Inflammatory macrophage (primary cell): ENCODE measurements at regions not wholly inside any gene's neighbourhood (a gene's known extent, or its start where the extent isn't known, plus 50 kb on each side); places are given as distances from the start of the nearest gene placed in this dataset.
"Not testable (repeated sequence)": the region's sequence is repeated elsewhere in the genome, so short reads cannot be mapped to it uniquely, and the experiment has no call there.

Experiments
- DNase-seq, 2 donors: peaks; one replicate each; pipeline ENCODE4 v3.0.0-alpha.2; 2020 to 2022

DNA sequence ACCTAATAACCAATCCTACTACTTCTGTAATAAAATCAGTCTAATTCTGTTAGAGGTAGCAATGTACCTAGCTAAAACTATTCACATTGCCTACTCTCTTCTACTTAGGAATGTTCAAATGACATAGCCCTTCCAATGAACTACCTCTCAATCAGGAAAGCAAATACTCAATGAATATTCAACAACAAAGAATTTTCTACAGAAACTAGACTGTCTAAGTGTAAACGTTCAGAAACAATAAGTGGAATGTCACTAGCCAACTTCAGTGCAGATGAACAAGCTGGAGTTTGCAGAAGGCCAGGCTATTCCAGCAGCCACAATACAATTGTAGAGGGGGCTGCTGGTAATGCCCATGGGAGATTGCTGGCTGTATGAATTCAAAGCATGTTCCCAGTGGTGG lies 743.2 kb upstream of the CDH10 start:
- no peak for DNase-seq

DNA sequence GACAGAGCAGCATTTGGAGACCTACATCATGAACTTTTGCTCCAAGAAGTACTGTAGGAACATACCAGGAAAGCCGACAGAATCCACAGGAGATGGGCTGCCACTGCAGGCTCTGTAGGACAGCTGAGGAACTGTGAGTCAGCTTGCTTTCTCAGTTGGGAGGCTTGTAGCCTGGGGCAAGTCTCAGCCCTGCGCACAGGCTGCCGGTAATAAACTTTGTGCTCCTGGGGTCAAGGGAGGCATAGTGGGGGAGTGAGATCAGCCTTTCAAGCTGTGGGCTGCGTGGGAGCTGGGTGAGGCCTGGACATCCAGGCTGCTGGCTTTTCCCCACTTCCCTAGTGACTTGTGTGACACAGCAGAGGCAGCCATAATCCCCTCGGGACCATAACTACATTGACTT lies 718.0 kb upstream of the CDH10 start:
- DNase-seq = no peak

DNA sequence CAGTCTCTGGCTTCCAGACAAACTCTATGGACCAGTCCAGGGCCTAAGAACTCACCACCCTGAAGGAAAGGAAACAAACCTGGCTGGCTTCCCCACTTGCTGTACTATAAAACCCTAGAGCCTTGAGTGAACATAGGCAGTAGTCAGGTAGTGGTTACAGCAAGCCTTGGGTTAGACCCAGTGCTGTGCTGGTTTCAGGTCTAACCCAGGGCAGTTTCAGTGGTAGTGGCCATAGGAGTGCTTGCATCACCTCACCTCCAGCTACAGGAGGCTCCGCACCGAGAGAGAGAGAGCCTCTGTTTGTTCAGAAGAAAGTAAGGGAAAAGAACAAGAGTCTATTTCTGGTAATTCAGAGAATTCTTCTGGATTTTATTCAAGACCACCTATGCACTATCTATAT lies 714.1 kb upstream of the CDH10 start:
- DNase-seq = no peak

DNA sequence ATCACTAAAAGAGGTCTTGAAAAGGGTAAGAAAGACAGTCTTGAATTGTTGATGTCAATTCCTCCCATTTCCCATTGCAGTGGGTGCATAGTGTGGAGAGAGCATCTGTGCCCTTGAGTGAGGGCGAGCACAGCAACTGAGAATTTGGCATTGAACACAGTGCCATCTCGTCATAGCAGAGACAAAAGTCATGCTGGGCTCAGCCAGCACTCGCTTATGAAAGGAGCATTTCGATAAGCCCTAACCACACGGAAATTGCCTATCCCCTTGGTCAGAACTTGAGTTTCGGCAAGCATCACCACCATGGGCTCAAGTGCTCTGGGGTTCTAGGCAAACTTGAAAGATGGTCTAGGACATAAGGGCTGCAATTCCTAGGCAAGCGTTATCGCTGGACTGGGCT lies 712.8 kb upstream of the CDH10 start:
- DNase-seq = no peak

DNA sequence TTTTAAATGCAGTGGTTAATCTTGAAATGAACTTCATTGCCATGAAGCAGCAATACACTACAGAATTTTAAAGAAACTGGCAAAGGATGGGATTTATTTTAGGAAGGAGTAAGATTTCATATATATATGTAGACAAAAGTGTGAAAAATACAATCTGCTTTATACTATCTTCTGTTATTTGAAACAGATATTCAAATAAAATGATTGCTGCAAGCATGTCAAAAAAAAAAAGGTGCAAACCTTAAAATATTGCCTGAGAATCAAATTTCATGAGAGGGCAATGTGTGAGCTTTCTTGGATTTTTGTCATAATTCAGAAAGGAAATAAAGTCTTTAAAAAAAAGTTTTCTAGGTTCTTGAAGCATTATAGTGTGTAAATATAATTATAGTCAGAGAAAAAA lies 705.0 kb upstream of the CDH10 start:
- DNase-seq = no peak

DNA sequence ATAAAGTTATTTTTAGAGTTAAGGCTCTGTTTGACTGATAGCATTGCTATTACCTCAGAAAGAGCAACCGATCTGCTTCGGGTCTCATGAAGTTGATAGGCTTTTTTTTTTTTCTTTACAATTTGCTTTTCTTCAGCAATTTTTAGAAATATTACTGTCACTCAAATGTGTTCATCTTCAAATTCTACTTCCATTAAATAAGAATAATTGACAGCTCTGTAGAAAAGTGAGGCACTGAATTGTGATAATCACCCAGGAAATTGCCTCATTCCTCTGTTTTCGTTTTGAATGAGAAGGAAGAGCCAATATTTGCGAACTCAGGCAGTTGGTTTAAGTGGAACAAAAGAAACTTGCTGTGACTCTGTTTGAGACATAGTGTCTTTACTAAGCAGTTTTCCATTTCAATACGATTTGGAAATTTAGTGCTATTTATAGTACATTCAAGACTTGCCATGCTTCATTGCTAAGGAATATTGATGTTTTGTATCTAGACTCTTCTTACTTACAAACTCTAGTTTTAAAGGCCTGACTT lies 700.5 kb upstream of the CDH10 start:
- DNase-seq = no peak

DNA sequence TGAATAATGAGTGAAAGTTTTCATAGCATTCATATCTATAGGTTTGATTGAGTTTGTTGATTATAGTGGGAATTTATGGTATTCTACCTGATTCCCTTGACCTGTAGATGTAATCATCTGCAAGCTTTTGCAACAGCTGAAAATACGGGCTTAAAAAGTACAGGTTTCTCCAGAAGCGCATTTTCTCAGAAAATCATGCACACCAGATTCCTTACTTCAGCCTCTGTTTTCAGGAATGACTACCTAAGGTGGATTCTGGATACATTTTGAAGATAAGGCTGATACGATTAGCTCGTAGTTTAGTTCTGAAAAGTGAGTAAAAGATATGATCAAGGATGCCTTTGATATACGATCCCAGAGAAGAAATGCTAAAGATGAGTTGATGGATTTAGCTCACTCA lies 694.8 kb upstream of the CDH10 start:
- DNase-seq = no peak

DNA sequence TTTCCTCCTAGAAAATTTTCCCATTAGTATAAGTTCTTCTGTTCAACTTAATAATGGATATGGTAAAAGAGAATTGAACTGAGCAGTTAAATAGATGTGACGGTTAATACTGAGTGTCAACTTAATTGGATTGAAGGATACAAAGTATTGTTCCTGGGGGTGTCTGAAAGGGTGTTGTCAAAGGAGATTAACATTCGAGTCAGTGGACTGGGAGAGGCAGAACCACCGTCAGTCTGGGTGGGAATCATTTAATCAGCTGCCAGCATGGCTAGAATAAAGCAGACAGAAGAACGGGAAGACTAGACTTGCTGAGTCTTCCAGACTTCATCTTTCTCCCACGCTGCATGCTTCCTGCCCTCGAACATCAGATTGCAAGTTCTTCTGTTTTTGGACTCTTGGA lies 689.6 kb upstream of the CDH10 start:
- DNase-seq = no peak

DNA sequence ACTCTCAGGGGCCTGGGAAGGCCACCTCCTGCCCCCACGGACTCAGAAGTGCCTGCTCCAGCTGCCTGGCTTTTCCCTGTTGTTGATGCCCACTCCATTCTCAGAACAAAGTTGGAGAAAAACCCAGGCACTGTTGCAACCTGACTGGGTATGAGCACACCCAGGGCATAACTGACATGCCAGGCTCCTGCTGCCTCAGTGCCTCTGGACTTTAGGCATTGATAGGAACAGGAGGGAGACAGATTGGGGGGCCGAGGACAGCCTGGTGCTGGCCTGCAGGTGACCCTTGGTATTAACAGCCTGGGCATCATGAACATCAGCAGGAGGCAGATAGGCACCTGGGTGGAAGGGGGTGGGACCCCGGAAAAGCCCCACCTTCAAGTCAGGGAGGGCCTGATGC lies 685.9 kb upstream of the CDH10 start:
- DNase-seq = no peak

DNA sequence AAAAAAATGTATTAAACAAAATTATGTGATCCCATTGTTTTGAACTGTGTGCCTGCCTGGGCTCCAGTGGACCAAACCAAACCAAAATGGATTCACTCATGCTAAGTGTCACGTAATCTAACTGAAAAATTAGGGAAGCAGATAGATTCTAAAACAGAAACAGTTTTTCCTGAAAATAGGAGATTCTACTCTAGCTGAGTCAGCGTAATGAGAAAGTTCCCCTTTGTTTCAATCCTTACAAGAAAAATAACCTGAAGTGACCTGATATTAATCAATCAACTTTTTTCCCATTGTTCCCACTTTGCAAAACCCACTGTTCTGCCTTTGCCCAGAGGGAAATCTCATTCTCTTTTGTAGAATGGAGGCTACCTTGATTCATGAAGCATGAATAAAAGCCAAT lies 682.4 kb upstream of the CDH10 start:
- DNase-seq = no peak

DNA sequence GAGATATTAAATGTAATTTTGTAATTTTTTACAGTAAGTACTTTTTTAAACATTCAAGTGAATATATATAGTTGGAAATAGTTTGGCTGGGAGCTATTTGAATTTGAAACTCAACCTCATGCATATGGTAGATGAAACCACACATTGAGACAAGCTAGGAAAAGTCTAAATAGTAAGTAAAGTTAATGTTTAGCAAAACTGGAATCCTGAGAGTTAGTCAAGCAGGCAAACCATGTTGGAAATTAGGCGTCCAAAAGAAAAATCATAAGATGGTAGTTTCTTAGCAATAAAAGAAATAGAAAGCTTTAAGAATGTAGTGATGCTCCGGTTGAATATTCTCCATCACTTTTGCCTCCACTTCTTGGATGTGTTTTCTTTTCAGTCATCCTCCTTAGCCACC lies 657.1 kb upstream of the CDH10 start:
- DNase-seq = no peak

DNA sequence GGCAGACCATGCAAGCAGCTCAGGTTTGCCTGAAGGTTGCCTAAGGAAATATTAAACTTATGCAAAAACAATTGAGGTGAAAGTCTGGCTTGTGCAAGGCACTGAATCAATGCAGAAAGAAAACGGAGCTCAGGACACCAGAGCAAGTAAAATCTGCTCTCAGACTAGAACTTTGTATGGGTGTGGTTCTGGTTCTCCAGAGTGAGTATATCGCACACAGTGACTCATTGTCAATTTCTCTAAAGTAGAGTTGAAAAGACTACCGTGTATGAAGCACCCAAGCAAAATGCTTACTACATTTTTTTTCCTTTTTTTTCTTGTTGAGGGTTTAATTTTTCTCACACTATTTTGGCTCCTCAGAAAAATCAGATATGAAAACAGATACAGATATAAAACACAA lies 650.3 kb upstream of the CDH10 start:
- no peak for DNase-seq

DNA sequence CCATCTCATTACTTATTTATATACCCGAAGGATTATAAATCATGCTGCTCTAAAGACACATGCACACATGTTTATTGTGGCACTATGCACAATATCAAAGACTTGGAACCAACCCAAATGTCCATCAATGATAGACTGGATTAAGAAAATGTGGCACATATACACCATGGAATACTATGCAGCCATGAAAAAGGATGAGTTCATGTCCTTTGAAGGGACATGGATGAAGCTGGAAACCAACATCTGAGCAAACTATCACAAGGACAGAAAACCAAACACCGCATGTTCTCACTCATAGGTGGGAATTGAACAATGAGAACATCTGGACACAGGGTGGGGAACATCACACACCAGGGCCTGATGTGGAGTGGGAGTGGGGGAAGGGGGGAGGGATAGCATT lies 645.0 kb upstream of the CDH10 start:
- DNase-seq = not testable (repeated sequence)

DNA sequence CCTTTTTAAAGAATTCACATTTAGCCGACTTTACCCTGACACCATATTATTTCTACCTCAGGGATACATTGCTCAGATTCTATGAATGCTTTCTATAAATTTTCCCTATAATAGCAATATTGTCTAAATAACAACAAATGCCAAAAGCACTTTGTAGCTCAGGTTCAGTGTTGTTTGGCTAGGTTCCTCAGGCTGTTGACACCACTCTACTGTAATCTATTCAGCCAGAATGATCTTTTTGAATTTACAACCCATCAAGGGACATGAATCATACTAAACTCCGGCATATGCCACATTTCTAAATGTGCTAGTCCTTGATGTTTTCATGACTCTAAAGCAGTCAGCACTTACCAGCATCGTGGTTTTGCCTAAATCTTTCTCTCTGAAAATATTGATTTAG lies 641.5 kb upstream of the CDH10 start:
- no peak for DNase-seq

DNA sequence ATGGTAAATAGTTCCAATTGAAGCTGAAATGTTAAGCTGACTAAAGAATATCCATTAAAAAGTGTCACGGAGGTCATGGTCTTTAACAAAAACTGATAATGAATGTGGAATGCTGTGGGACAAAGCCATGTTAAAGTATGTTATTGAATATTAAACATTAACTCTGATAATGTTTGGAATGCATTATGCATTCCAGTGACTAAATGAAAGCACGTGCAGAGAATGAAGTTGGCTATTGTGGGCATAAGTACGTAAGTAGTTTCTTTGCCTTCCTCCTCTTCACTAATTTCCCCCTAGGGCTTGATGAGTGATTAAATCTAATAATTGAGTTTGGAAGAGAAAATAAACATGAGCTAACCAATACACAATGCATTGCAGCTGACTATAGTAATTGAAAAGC lies 640.4 kb upstream of the CDH10 start:
- DNase-seq = no peak

DNA sequence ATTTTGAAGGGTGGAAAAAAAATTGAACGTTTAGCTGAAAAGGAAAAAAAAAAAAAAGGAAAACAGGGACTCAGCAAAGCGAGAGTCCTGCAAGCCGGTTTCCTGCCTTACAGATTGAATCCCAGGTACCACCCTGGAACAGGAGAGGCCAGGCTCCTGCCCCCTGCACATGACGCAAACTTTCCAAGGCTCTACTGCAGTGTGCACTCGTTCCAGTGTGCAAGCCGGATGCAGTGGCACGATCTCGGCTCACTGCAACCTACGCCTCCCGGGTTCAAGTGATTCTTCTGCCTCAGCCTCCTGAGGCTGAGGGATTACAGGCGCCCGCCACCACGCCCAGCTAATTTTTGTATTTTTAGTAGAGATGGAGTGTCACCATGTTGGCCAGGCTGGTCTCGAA lies 618.7 kb upstream of the CDH10 start:
- not testable (repeated sequence) for DNase-seq

DNA sequence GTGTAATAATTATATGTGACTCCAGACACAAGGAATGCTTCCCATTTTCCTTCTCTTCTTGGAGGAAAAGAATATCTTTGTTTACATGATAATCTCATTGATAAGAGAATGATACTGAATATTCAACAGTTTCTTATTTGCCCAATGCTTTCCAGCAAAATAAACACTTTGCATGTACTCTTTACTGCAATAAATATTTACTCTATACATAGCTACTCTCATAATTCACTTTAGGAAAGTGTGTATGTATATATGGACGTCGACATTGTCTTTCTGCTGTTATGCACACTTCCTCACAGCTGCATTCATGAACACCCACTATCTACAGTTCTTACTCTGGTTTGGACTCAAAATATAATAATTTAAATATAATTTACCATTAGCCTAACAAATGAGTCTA lies 617.4 kb upstream of the CDH10 start:
- DNase-seq = no peak

DNA sequence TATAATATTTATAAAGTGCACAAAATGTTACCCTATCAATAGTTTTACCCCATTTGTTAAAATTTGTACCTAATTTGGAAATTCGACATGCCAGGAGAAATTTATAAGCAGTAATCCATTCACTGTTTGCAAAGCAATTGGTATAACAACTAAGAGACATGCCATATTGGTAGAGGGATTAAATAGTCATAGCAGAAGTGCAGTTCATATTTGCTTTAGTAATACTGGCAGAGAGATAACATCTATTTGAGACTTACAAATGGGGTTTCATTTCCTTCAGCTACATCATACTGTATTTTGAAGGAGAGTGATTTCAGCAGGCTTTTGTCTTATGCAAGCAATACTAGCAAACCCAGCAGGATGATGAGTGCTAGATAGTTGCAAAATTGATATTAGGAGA lies 610.4 kb upstream of the CDH10 start:
- no peak for DNase-seq

DNA sequence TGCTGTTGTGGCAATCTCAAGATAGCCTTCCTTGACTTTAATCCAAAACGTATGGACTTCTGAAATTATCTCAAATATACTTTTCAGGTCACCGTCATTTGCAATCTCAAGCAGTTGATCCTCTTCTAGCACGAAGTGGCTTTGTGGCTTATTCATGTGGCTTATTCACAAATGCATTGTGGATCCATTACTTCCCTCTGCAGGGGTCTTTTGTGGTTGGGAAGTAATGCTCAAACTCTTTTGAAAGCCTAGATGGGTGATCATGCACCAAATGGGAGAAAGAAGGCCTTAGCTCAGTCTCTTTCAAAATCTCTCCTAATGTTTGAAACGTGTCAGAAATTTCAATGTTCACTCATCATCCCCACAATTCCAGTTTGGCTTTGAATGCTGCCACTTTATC lies 597.2 kb upstream of the CDH10 start:
- no peak for DNase-seq

DNA sequence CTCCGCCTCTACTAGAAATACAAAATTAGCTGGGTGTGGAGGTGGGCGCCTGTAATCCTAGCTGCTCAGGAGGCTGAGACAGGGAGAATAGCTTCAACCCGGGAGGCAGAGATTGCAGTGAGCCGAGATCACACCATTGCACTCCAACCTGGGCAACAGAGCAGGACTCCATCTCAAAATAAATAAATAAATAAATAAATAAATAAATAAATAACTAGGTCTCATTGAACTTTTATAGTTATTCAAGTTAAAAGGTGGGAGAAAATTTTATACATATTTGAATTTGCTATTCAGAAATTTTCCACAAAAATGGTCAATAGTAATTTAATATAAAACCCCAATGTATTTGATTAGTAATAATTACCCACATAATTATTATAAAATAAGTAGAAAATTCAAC lies 593.9 kb upstream of the CDH10 start:
- DNase-seq = not testable (repeated sequence)

DNA sequence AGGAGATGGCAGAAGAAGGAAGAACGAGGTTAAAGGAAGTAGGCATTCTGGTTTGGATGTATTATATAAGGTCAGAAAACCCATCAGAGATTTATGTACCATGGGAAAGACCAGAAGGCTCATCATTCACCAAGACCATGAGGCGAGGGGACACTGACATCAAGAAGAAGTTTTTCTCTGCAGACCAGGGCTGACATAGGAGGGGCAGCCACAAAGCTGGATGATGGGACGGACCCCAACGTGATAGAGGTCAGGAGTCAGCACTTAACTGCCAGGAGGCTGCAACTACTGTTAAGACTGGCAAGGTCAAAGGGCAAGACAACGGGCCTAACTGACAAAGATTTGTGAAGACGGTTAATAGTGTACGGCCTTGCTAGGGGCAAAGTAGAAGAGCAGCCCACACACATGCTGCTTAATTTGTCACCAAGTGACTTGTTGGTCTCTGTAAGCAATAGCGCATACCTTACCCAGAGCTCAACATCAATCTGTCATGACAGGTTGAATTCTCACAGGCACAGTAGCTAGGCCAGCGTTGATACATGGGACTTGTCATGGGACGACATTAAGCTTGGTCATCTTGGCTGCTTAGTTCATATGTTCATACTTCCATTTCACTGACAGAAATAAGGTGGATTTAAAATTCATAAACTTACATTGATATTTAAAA lies 579.7 kb upstream of the CDH10 start:
- DNase-seq = no peak

DNA sequence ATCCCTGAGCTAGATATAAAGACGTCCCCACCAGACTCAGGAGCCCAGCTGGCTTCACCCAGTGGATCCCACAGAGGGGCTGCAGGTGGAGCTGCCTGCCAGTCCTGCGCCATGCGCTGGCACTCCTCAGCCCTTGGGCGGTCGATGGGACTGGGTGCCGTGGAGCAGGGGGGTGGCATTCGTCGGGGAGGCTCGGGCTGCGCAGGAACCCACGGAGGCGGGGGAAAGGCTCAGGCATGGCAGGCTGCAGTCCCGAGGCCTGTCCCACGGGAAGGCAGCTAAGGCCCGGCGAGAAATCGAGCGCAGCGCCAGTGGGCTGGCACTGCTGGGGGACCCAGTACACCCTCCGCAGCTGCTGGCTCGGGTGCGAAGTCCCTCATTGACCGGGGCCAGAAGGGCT lies 555.1 kb upstream of the CDH10 start:
- not testable (repeated sequence) for DNase-seq

DNA sequence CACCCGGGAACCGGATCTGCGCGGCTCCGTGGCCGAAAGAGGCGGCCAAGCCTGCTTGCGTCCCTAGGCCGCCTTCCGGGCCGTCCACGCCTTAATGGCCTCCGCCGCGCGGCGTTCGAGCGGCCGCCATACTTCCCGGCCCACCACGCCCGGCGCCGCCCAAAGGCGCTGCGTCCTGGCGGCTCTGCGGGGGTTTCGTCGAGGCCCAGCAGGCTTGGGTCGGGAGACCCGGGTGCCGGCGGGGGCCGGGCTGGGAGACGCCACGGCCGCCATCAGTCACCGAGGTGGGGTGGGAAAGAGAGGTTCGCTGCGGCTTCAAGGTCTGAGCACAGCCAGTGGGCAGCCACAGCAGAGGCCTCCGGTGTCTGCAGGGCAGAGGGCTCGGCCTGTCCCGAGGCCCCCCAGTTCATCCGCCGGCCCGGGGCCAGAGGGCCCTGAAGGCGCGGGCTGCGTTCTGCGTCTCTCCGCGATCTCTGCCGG lies 545.8 kb upstream of the CDH10 start:
- DNase-seq = peak in 1 of 2 donors; percentile 14

DNA sequence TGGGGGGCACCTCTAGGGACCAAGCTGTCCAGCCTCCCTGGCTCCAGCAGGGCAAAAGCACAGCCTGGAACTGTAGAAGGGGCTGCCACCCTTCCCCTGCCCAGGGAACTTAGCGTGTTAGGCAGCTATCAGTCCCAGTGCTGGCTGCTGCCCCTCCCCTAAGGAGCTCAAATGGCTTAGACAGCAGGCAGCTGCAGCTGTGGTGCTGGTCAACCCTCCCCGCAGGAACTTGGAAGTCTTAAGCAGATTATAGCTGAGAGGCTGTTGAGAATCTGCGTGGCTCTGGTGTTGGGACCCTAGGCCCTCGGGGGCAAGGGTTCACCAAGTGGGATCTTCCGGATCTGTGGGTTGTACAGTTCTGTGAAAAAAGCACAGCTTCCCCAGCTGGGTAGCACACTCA lies 536.5 kb upstream of the CDH10 start:
- no peak for DNase-seq

DNA sequence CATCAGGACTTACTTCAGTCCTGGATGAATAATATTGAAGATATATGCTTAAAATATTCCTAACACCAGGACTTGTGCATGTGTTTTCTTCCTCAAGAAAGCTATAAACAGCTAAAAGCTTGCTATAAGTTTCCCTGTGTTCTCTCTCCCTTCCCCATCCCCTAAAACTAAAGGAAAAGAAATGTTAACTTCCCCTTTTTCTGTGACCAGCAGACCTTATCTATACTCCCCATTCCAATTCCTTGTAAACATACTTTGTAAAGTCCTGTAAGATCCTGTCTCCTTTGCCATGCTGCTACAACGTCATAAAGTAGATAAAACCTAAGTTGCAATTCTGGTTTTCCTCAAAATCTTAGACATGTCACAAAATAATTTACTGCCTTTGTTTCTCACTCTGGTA lies 517.8 kb upstream of the CDH10 start:
- DNase-seq = not testable (repeated sequence)
